H1 (cell line): ENCODE measurements at regions not wholly inside any gene's neighbourhood (a gene's known extent, or its start where the extent isn't known, plus 50 kb on each side); places are given as distances from the start of the nearest gene placed in this dataset.

Experiments used
- CTCF ChIA-PET: fragments of 300-600 bp; sonication (Branson Sonifier 250); formaldehyde crosslinking; loops from one replicate; lab custom pipeline; 2021; ENCODE audit not compliant: partially characterized antibody; lab: Charles Lee
- POLR2A ChIA-PET: fragments of 300-600 bp; sonication (Branson Sonifier 250); formaldehyde crosslinking; loops from one replicate; lab custom pipeline; 2021; ENCODE audit warnings: inconsistent platforms; ENCODE audit not compliant: partially characterized antibody; lab: Charles Lee
- DNase-seq, 2 experiments: peaks; one replicate each; pipeline versions ENCODE4 v3.0.0 to v3.0.0-alpha.2; 2010 to 2022; ENCODE audit warnings: low spot score in 2 of 2, low read depth in 1 of 2, mixed read lengths in 1 of 2
- FAIRE-seq: peaks from 2 replicates; lab custom pipeline; 2011; peaks lifted over from hg19 to GRCh38; lab: Jason Lieb, UNC
- H2AFZ ChIP-seq: 2 replicates; pipeline ENCODE4 v1.8.1; 2012; ENCODE audit warnings: low read length, inconsistent platforms
- H2AK5ac ChIP-seq: 2 replicates; pipeline ENCODE4 v1.6.1; 2013; ENCODE audit warnings: low read depth, low read length
- H2BK120ac ChIP-seq: replicated peaks from 2 replicates; pipeline ENCODE3; 2013; ENCODE audit warnings: low read depth, low read length, inconsistent platforms
- H2BK12ac ChIP-seq: 2 replicates; pipeline ENCODE4 v1.6.1; 2013; ENCODE audit warnings: low read depth, low read length
- H2BK15ac ChIP-seq: 2 replicates; pipeline ENCODE4 v1.6.1; 2013; ENCODE audit warnings: low read length
- H2BK20ac ChIP-seq: 2 replicates; pipeline ENCODE4 v1.6.1; 2013; ENCODE audit warnings: low read length
- H2BK5ac ChIP-seq: 2 replicates; pipeline ENCODE4 v1.6.1; 2013; ENCODE audit warnings: low read depth, low read length
- H3K14ac ChIP-seq: 2 replicates; pipeline ENCODE4 v1.6.1; 2013; ENCODE audit warnings: inconsistent platforms; ENCODE audit not compliant: insufficient read length
- H3K18ac ChIP-seq: 2 replicates; pipeline ENCODE4 v1.6.1; 2013; ENCODE audit warnings: low read length; ENCODE audit errors: extremely low read depth
- H3K23ac ChIP-seq: 2 replicates; pipeline ENCODE4 v1.6.1; 2013; ENCODE audit warnings: inconsistent platforms; ENCODE audit not compliant: insufficient read length
- H3K23me2 ChIP-seq: 2 replicates; pipeline ENCODE4 v1.6.1; 2013; ENCODE audit warnings: low read depth, low read length
- H3K27ac ChIP-seq: 2 replicates; pipeline ENCODE4 v1.6.1; 2011; ENCODE audit warnings: low read depth, low read length, inconsistent platforms
- H3K27me3 ChIP-seq, 4 experiments: replicated peaks in 1 of 4; 1 replicate in 1 of 4; 2 replicates in 3 of 4; pipeline versions ENCODE4 v1.6.1 to v1.8.1; 2011 to 2013; ENCODE audit warnings: low read length in 3 of 4, mild to moderate bottlenecking in 3 of 4, inconsistent platforms in 2 of 4, mixed read lengths in 2 of 4, moderate library complexity in 1 of 4; ENCODE audit not compliant: control insufficient read depth in 3 of 4, insufficient read depth in 3 of 4; ENCODE audit errors: extremely low read depth in 1 of 4
- H3K36me3 ChIP-seq, 4 experiments: 2 replicates each; pipeline versions ENCODE4 v1.6.1 to v1.8.1; 2011 to 2013; ENCODE audit warnings: mild to moderate bottlenecking in 4 of 4, low read length in 3 of 4, moderate library complexity in 2 of 4, control low read depth in 1 of 4, inconsistent platforms in 1 of 4; ENCODE audit not compliant: insufficient read depth in 4 of 4, control insufficient read depth in 2 of 4
- H3K4ac ChIP-seq: replicated peaks from 2 replicates; pipeline ENCODE3; 2013; ENCODE audit warnings: low read length, low read depth, mixed read lengths, inconsistent platforms; ENCODE audit not compliant: insufficient read length
- H3K4me1 ChIP-seq, 4 experiments: replicated peaks in 1 of 4; 1 replicate in 1 of 4; 2 replicates in 3 of 4; pipeline versions ENCODE4 v1.6.1 to v1.8.1; 2011 to 2013; ENCODE audit warnings: low read length in 3 of 4, inconsistent platforms in 2 of 4, mixed read lengths in 1 of 4; ENCODE audit not compliant: insufficient read depth in 4 of 4, control insufficient read depth in 3 of 4
- H3K4me2 ChIP-seq, 2 experiments: 2 replicates each; pipeline versions ENCODE4 v1.6.1 to v1.8.1; 2011 to 2013; ENCODE audit warnings: low read depth in 2 of 2, low read length in 2 of 2, control low read depth in 1 of 2, inconsistent platforms in 1 of 2, mild to moderate bottlenecking in 1 of 2; ENCODE audit not compliant: insufficient read depth in 1 of 2
- H3K4me3 ChIP-seq, 4 experiments: fragments of 200-600, 300-600 bp in 1 of 4; sonication (generic), shearing (Covaris generic), sonication (Bioruptor Twin) in 1 of 4; 2 replicates each; pipeline versions ENCODE4 v1.5.1 to v1.8.1; 2011 to 2016; ENCODE audit warnings: low read length in 4 of 4, low read depth in 3 of 4, control low read depth in 2 of 4, inconsistent platforms in 2 of 4, mild to moderate bottlenecking in 2 of 4, mixed read lengths in 1 of 4, moderate library complexity in 1 of 4; ENCODE audit not compliant: insufficient read depth in 2 of 4; ENCODE audit errors: extremely low read depth in 1 of 4
- H3K56ac ChIP-seq: replicated peaks from 2 replicates; pipeline ENCODE3; 2013; ENCODE audit warnings: low read depth, mild to moderate bottlenecking, mixed read lengths, low read length, inconsistent platforms; ENCODE audit not compliant: insufficient read length
- H3K79me1 ChIP-seq: 2 replicates; pipeline ENCODE4 v1.6.1; 2013; ENCODE audit warnings: low read depth, low read length, control low read depth
- H3K79me2 ChIP-seq, 2 experiments: 2 replicates each; pipeline versions ENCODE4 v1.6.1 to v1.8.1; 2012 to 2013; ENCODE audit warnings: low read length in 2 of 2, mild to moderate bottlenecking in 2 of 2, inconsistent platforms in 1 of 2; ENCODE audit not compliant: insufficient read depth in 2 of 2, control insufficient read depth in 1 of 2
- H3K9ac ChIP-seq, 4 experiments: replicated peaks in 1 of 4; 1 replicate in 1 of 4; 2 replicates in 3 of 4; pipeline versions ENCODE4 v1.6.1 to v1.8.1; 2011 to 2013; ENCODE audit warnings: low read depth in 3 of 4, low read length in 3 of 4, control low read depth in 2 of 4, mild to moderate bottlenecking in 2 of 4, moderate library complexity in 2 of 4, inconsistent platforms in 1 of 4; ENCODE audit errors: extremely low read depth in 1 of 4
- H3K9me3 ChIP-seq, 2 experiments: 2 replicates each; pipeline versions ENCODE4 v1.6.1 to v1.8.1; 2012 to 2013; ENCODE audit warnings: mild to moderate bottlenecking in 2 of 2, moderate library complexity in 2 of 2, control low read depth in 1 of 2, inconsistent platforms in 1 of 2, low read depth in 1 of 2, low read length in 1 of 2, mixed read lengths in 1 of 2; ENCODE audit not compliant: insufficient read depth in 2 of 2
- H4K20me1 ChIP-seq, 2 experiments: replicated peaks in 1 of 2; 2 replicates each; pipeline versions ENCODE3 to v1.8.1; 2011 to 2013; ENCODE audit warnings: inconsistent platforms in 2 of 2, low read length in 2 of 2, mild to moderate bottlenecking in 1 of 2; ENCODE audit not compliant: insufficient read depth in 2 of 2, control insufficient read depth in 1 of 2
- H4K5ac ChIP-seq: 2 replicates; pipeline ENCODE4 v1.6.1; 2013; ENCODE audit warnings: low read length, low read depth, mixed read lengths, inconsistent platforms; ENCODE audit not compliant: insufficient read length
- H4K8ac ChIP-seq: 2 replicates; pipeline ENCODE4 v1.8.0; 2013; ENCODE audit warnings: mild to moderate bottlenecking, moderate library complexity, low read length, inconsistent platforms; ENCODE audit not compliant: insufficient read depth; ENCODE audit errors: extremely low read depth
- H4K91ac ChIP-seq: replicated peaks from 2 replicates; pipeline ENCODE3; 2013; ENCODE audit warnings: low read length, mixed read lengths, inconsistent platforms; ENCODE audit not compliant: insufficient read length
- BCL11A ChIP-seq, 2 experiments: IDR thresholded peaks; one replicate each; pipeline ENCODE4 v1.6.1; 2011; ENCODE audit warnings: low read depth in 2 of 2, low read length in 2 of 2, mild to moderate bottlenecking in 2 of 2
- CBX5 ChIP-seq: fragments of 300-800, 300-1000 bp; sonication (generic); IDR thresholded peaks from 2 replicates; pipeline ENCODE4 v1.7.1; 2016; ENCODE audit warnings: antibody characterized with exemption, low read length, low read depth
- JUND ChIP-seq: IDR thresholded peaks from 2 replicates; pipeline ENCODE4 v1.6.1; 2011; ENCODE audit warnings: mild to moderate bottlenecking, improper control_type of control experiment, low read length
- SIN3A ChIP-seq, 2 experiments: IDR thresholded peaks in 1 of 2; conservative IDR thresholded peaks in 1 of 2; 2 replicates each; pipeline ENCODE4 v1.6.1; 2011 to 2012; ENCODE audit warnings: low read length in 2 of 2, improper control_type of control experiment in 1 of 2, low read depth in 1 of 2, mild to moderate bottlenecking in 1 of 2
- SP1 ChIP-seq: IDR thresholded peaks from 2 replicates; pipeline ENCODE4 v1.6.1; 2011; ENCODE audit warnings: low read depth, low read length
- SP2 ChIP-seq: IDR thresholded peaks from 2 replicates; pipeline ENCODE4 v1.6.1; 2012; ENCODE audit warnings: mild to moderate bottlenecking, low read length, inconsistent platforms
- WGBS, 2 experiments: shearing (Covaris generic) in 1 of 2; methylation state at CpG; one replicate each; pipeline versions ENCODE4 v1.1.6 to v1.1.7; 2013 to 2015; ENCODE audit warnings: low lambda C conversion rate in 2 of 2, mixed read lengths in 2 of 2, inconsistent platforms in 1 of 2, low coverage in 1 of 2, missing lambda C conversion rate in 1 of 2; ENCODE audit not compliant: insufficient replicate concordance in 2 of 2, insufficient coverage in 1 of 2, insufficient read length in 1 of 2; ENCODE audit errors: extremely low coverage in 1 of 2, missing lambda C conversion rate in 1 of 2; 5-methylcytosine and 5-hydroxymethylcytosine counted together

GRCh38 chr13:91117351-91117750 is 230.1 kb upstream of the MIR17HG start:
- 91% methylated on average over 2 of the region's 2 CpGs; no CpG with 5 or more reads in 1 of the 2 experiments for WGBS, 2 experiments
- H3K36me3 ChIP-seq: no peaks in the 10 kb centered on the region
- H3K27me3 ChIP-seq: no peaks in the 10 kb centered on the region
- H2BK20ac ChIP-seq: no peak overlapping the region
- H4K20me1 ChIP-seq: no peaks in the 10 kb centered on the region
- H2BK5ac ChIP-seq: no peak overlapping the region
- ChIA-PET CTCF (interaction anchor here (0.9 kb wide), 1 partner anchor 75 kb away, joined by 3 read pairs; no protein-coding TSS in a partner anchor), POLR2A (no interaction called here)
- H3K9ac ChIP-seq: no peak overlapping the region
- no peak overlapping the region for H2BK12ac ChIP-seq
- no peak overlapping the region for H3K14ac ChIP-seq
- no peak overlapping the region for H2BK15ac ChIP-seq
- no peak for DNase-seq
- no peak for TF ChIP-seq CBX5
- TF ChIP-seq SIN3A (conservative IDR thresholded peaks at IDR 0.05 in 1 of 2, IDR thresholded peaks at IDR 0.05 in 1 of 2; ENCODE audit: low read depth in 1 of 2, low read length in 2 of 2): no peak
- no peak for TF ChIP-seq JUND
- TF ChIP-seq SP1: no peak
- TF ChIP-seq BCL11A (IDR thresholded peaks at IDR 0.05; ENCODE audit: low read depth in 2 of 2, low read length in 2 of 2): no peak
- no peak for TF ChIP-seq SP2
- H3K79me1 ChIP-seq: no peaks in the 10 kb centered on the region
- no peaks in the 10 kb centered on the region for H3K79me2 ChIP-seq
- no peak overlapping the region for H3K27ac ChIP-seq
- H3K18ac ChIP-seq: no peak overlapping the region
- no peak overlapping the region for H3K4ac ChIP-seq
- H4K8ac ChIP-seq: no peak overlapping the region
- no peak overlapping the region for H3K4me3 ChIP-seq
- H2AK5ac ChIP-seq: no peak overlapping the region
- H4K5ac ChIP-seq: no peak overlapping the region
- no peak overlapping the region for H2BK120ac ChIP-seq
- H2AFZ ChIP-seq: no peak overlapping the region
- FAIRE-seq: no peak
- no peaks in the 10 kb centered on the region for H3K9me3 ChIP-seq
- no peak overlapping the region for H4K91ac ChIP-seq
- H3K23ac ChIP-seq: no peak overlapping the region
- H3K4me2 ChIP-seq: no peak overlapping the region
- no peak overlapping the region for H3K56ac ChIP-seq
- no peaks in the 10 kb centered on the region for H3K23me2 ChIP-seq
- H3K4me1 ChIP-seq: no peaks in the 10 kb centered on the region
